ENCODE measurements at regions not wholly inside any gene's neighbourhood (a gene's known extent, or its start where the extent isn't known, plus 50 kb on each side); places are given as distances from the start of the nearest gene placed in this dataset.

- Mint-ChIP-seq H3K27ac (ENCODE audit: unreplicated experiment) (no peak overlapping the region), H3K36me3 (ENCODE audit: unreplicated experiment) (no peaks in the 10 kb centered on the region), H3K4me3 (ENCODE audit: unreplicated experiment) (no peak overlapping the region), H3K27me3 (ENCODE audit: unreplicated experiment) (peaks cover 2% of the 10 kb centered on the region), H3K4me1 (ENCODE audit: unreplicated experiment) (no peaks in the 10 kb centered on the region), H3K9me3 (ENCODE audit: unreplicated experiment) (no peaks in the 10 kb centered on the region)
- TF ChIP-seq, protein P1, sequence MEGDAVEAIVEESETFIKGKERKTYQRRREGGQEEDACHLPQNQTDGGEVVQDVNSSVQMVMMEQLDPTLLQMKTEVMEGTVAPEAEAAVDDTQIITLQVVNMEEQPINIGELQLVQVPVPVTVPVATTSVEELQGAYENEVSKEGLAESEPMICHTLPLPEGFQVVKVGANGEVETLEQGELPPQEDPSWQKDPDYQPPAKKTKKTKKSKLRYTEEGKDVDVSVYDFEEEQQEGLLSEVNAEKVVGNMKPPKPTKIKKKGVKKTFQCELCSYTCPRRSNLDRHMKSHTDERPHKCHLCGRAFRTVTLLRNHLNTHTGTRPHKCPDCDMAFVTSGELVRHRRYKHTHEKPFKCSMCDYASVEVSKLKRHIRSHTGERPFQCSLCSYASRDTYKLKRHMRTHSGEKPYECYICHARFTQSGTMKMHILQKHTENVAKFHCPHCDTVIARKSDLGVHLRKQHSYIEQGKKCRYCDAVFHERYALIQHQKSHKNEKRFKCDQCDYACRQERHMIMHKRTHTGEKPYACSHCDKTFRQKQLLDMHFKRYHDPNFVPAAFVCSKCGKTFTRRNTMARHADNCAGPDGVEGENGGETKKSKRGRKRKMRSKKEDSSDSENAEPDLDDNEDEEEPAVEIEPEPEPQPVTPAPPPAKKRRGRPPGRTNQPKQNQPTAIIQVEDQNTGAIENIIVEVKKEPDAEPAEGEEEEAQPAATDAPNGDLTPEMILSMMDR (IDR thresholded peaks at IDR 0.05): no peak
- DNase-seq (ENCODE audit: extremely low spot score, unreplicated experiment): no peak
These were observed 884.6 kb upstream of the CHAC2 start for GRCh38 chr2:52882974-52883373.

DNA sequence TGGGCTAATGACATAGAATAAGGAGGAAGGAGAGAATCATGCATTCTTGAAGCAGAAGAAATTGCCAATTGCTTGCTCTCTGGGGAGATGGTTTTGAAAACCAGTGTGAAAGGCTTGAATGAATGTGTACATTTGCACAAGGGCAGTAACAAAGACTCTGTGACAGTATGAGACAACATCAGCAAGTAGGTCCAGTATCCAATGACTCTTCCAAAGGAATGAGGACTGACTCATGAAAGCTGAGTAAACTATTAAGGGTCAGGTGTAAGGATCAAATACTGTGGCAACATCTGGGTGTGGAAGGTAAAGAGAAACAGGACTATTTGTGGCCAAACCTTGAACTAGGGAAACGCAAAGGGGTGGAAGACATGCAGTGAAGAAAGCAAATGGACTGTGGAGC is 886.0 kb upstream of the CHAC2 start:
- Mint-ChIP-seq H3K4me1 (ENCODE audit: unreplicated experiment) (no peaks in the 10 kb centered on the region), H3K9me3 (ENCODE audit: unreplicated experiment) (no peaks in the 10 kb centered on the region), H3K4me3 (ENCODE audit: unreplicated experiment) (no peak overlapping the region), H3K27me3 (ENCODE audit: unreplicated experiment) (peaks cover 2% of the 10 kb centered on the region), H3K36me3 (ENCODE audit: unreplicated experiment) (no peaks in the 10 kb centered on the region), H3K27ac (ENCODE audit: unreplicated experiment) (no peak overlapping the region)
- no peak for DNase-seq (ENCODE audit: extremely low spot score, unreplicated experiment)
- TF ChIP-seq, protein P1 (IDR thresholded peaks at IDR 0.05): no peak

DNA sequence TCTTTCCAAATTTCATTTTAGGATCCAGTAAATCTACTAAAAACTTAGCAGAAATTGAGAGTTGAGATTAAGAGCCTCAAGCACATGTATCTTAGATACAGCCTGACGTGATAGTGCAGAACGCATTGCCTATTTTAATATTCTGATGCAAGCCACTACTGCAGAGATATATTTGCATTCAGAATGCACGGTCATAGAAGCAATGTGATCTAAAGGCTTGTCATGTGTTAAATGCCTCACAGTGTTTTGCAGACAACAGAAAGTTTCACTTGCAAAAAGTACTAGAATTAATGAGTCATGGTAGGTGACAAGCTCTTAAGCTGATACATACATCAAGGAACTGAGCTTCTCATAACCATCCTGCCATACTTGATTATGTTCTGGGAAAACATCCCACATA is 886.7 kb upstream of the CHAC2 start:
- no peak for DNase-seq (ENCODE audit: extremely low spot score, unreplicated experiment)
- Mint-ChIP-seq H3K27ac (ENCODE audit: unreplicated experiment) (no peak overlapping the region), H3K4me1 (ENCODE audit: unreplicated experiment) (no peaks in the 10 kb centered on the region)

DNA sequence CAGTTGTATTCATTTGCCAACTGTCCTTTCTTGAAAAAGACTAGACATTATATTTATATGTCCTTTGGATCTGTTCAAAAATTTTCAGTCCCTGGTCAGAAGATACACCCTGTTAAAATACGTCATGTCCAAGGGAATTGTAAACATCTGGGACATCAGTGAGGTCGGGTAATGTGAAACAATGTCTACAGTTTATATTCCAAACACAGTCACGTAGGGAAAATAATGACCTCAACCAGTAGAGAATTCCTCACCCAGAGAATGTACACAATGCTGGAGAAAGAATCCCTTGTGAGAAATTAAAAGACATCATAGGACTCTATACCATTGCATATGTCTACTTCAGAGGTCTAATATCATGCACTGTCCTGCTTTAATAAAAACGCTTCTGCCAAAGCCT is 888.0 kb upstream of the CHAC2 start:
- Mint-ChIP-seq H3K36me3 (ENCODE audit: unreplicated experiment) (no peaks in the 10 kb centered on the region), H3K4me1 (ENCODE audit: unreplicated experiment) (no peaks in the 10 kb centered on the region), H3K9me3 (ENCODE audit: unreplicated experiment) (no peaks in the 10 kb centered on the region), H3K27me3 (ENCODE audit: unreplicated experiment) (peaks cover 2% of the 10 kb centered on the region), H3K27ac (ENCODE audit: unreplicated experiment) (no peak overlapping the region), H3K4me3 (ENCODE audit: unreplicated experiment) (no peak overlapping the region)
- DNase-seq (ENCODE audit: extremely low spot score, unreplicated experiment): no peak
- TF ChIP-seq, protein P1 (IDR thresholded peaks at IDR 0.05): no peak

More for the DNA sequence above, 886.7 kb upstream of the CHAC2 start:
- Mint-ChIP-seq H3K36me3 (ENCODE audit: unreplicated experiment) (no peaks in the 10 kb centered on the region), H3K4me3 (ENCODE audit: unreplicated experiment) (no peak overlapping the region), H3K9me3 (ENCODE audit: unreplicated experiment) (no peaks in the 10 kb centered on the region), H3K27me3 (ENCODE audit: unreplicated experiment) (peaks cover 2% of the 10 kb centered on the region)
- TF ChIP-seq, protein P1 (IDR thresholded peaks at IDR 0.05): no peak

- DNase-seq (ENCODE audit: extremely low spot score, unreplicated experiment): no peak
- TF ChIP-seq, protein P1 (IDR thresholded peaks at IDR 0.05): no peak
- Mint-ChIP-seq H3K36me3 (ENCODE audit: unreplicated experiment) (no peaks in the 10 kb centered on the region), H3K27ac (ENCODE audit: unreplicated experiment) (no peak overlapping the region), H3K9me3 (ENCODE audit: unreplicated experiment) (no peaks in the 10 kb centered on the region), H3K27me3 (ENCODE audit: unreplicated experiment) (peaks cover 2% of the 10 kb centered on the region), H3K4me1 (ENCODE audit: unreplicated experiment) (no peaks in the 10 kb centered on the region), H3K4me3 (ENCODE audit: unreplicated experiment) (no peak overlapping the region)
These were observed 889.9 kb upstream of the CHAC2 start for GRCh38 chr2:52877703-52878102.
